HL-60 (cell line): ENCODE measurements at regions not wholly inside any gene's neighbourhood (a gene's known extent, or its start where the extent isn't known, plus 50 kb on each side); places are given as distances from the start of the nearest gene placed in this dataset.

Source experiments
- DNase-seq, 2 experiments: peaks; one replicate each; pipeline ENCODE4 v3.0.0-alpha.2; 2010 to 2020; ENCODE audit warnings: low read depth in 1 of 2, low spot score in 1 of 2
- H3K27ac ChIP-seq: fragments of 250-450 bp; sonication (Bioruptor Pico); replicated peaks from 2 replicates; pipeline ENCODE4 v1.5.1; 2020; ENCODE audit warnings: mild to moderate bottlenecking, moderate library complexity
- H3K27me3 ChIP-seq: fragments of 250-450 bp; sonication (Bioruptor Pico); 2 replicates; pipeline ENCODE4 v1.5.1; 2021; ENCODE audit warnings: mild to moderate bottlenecking, moderate library complexity; ENCODE audit not compliant: insufficient read depth, poor library complexity, severe bottlenecking
- H3K4me3 ChIP-seq: replicated peaks from 2 replicates; pipeline ENCODE4 v1.5.1; 2011; ENCODE audit warnings: mild to moderate bottlenecking, control low read depth, low read length; ENCODE audit not compliant: insufficient read depth
- GABPA ChIP-seq: IDR thresholded peaks from 2 replicates; pipeline ENCODE4 v1.6.1; 2012; ENCODE audit warnings: low read depth
- POLR2AphosphoS5 ChIP-seq: IDR thresholded peaks from 2 replicates; pipeline ENCODE4 v1.6.1; 2012; ENCODE audit warnings: low read depth
- SPI1 ChIP-seq: IDR thresholded peaks from 2 replicates; pipeline ENCODE4 v1.6.1; 2012; ENCODE audit warnings: low read depth, mild to moderate bottlenecking, borderline replicate concordance
- TF ChIP-seq, protein P1 (sequence below): IDR thresholded peaks from one replicate; pipeline ENCODE4 v1.5.1; 2011; ENCODE audit warnings: low read length, control low read depth, inconsistent platforms; ENCODE audit not compliant: insufficient read depth
- TF ChIP-seq, protein P2 (sequence below): IDR thresholded peaks from 2 replicates; pipeline ENCODE4 v1.6.1; 2012; ENCODE audit warnings: low read depth; ENCODE audit not compliant: insufficient replicate concordance

DNA sequence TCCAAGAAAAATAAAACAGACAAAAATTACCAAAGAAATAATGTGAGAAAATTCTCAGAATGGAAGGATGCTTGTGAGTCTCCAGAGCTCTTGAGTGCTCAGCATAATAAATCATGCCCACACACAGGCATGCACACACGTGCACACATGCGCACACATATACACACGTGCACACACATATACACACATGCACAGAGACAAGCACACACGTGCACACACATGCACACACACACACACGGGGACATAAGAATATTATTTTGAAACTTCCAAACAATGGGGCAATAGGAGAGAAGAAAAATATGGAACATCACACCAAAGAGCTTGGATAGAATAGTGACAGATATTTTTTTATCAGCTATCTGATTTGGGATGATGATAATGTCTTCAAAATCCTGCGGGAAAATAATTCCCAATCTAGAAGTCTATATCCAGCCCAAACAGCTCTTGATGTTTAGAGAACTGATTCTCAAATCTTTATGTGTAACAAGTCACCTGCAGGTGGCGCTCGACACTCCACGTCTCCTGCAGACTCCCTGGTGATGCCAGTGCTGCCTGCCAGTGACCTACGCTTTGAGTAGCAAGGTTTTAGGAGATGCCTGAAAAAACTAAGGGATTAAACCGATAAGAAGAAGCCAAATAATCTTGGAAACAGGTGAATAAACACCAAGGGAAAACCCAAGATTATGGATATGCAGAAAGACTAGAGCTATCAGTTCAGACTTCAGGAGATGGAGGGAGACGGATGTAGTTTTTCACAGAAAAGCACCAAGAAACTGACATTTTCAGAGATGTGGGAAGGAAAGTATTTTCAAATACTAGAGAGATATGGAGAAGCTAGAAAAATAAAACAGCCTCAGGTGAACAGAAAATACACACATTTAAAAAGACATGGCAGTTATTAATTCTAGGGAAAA is 743.6 kb downstream of the ETS1 start:
- Histone ChIP-seq H3K4me3 (no peak overlapping the region), H3K27me3 (no peaks in the 10 kb centered on the region), H3K27ac (no peak overlapping the region)
- TF ChIP-seq GABPA (no peak), POLR2AphosphoS5 (no peak)
- TF ChIP-seq, protein P1, sequence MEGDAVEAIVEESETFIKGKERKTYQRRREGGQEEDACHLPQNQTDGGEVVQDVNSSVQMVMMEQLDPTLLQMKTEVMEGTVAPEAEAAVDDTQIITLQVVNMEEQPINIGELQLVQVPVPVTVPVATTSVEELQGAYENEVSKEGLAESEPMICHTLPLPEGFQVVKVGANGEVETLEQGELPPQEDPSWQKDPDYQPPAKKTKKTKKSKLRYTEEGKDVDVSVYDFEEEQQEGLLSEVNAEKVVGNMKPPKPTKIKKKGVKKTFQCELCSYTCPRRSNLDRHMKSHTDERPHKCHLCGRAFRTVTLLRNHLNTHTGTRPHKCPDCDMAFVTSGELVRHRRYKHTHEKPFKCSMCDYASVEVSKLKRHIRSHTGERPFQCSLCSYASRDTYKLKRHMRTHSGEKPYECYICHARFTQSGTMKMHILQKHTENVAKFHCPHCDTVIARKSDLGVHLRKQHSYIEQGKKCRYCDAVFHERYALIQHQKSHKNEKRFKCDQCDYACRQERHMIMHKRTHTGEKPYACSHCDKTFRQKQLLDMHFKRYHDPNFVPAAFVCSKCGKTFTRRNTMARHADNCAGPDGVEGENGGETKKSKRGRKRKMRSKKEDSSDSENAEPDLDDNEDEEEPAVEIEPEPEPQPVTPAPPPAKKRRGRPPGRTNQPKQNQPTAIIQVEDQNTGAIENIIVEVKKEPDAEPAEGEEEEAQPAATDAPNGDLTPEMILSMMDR, result peak; percentile 67
- DNase-seq, result peak; percentile 13 to 45

DNA sequence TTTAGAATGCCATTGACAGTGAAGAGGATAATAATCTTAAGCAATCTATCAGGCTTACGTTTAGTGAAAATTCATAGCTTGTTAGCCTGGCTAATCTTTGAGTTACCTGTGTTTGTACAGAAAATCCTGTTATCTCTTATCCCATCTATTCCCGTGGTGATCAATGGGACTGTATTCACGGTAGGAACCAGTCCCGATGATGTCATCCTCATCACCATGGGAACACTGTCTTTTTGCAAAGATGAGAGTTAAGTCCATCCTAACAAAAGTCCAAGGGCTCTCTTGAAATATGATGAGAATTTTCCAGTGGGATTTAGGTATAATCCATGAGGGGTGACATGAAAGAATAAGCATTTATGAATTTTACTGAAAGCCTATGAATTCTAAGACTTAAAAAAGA is 762.2 kb downstream of the ETS1 start:
- no peak for DNase-seq
- Histone ChIP-seq H3K4me3 (no peak overlapping the region), H3K27ac (no peak overlapping the region), H3K27me3 (no peaks in the 10 kb centered on the region)
- TF ChIP-seq, protein P1, result no peak
- TF ChIP-seq SPI1 (no peak), GABPA (no peak), POLR2AphosphoS5 (no peak)
- TF ChIP-seq, protein P2, sequence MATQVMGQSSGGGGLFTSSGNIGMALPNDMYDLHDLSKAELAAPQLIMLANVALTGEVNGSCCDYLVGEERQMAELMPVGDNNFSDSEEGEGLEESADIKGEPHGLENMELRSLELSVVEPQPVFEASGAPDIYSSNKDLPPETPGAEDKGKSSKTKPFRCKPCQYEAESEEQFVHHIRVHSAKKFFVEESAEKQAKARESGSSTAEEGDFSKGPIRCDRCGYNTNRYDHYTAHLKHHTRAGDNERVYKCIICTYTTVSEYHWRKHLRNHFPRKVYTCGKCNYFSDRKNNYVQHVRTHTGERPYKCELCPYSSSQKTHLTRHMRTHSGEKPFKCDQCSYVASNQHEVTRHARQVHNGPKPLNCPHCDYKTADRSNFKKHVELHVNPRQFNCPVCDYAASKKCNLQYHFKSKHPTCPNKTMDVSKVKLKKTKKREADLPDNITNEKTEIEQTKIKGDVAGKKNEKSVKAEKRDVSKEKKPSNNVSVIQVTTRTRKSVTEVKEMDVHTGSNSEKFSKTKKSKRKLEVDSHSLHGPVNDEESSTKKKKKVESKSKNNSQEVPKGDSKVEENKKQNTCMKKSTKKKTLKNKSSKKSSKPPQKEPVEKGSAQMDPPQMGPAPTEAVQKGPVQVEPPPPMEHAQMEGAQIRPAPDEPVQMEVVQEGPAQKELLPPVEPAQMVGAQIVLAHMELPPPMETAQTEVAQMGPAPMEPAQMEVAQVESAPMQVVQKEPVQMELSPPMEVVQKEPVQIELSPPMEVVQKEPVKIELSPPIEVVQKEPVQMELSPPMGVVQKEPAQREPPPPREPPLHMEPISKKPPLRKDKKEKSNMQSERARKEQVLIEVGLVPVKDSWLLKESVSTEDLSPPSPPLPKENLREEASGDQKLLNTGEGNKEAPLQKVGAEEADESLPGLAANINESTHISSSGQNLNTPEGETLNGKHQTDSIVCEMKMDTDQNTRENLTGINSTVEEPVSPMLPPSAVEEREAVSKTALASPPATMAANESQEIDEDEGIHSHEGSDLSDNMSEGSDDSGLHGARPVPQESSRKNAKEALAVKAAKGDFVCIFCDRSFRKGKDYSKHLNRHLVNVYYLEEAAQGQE, result no peak

DNA sequence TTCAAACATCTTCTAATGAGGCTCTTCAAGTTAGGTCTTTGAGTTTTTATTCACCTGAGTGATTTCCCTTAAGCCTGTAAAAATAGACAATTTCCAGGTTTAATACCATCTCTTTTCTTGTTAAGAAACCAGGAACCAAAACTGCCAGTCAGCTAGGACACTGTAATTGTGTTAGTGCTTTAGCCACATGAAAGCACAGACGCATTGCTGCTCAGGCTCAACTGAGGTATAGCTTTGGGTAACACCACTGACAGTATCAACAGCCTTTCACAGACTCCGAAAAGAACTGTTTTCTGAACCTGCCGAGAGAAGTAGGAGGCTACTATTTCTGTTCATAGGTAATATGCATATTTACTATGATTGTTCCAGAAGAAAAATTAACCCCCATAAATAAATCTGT is 768.7 kb downstream of the ETS1 start:
- no peak overlapping the region for H3K4me3 ChIP-seq
- TF ChIP-seq, protein P1, result no peak
- TF ChIP-seq GABPA (no peak), SPI1 (no peak), POLR2AphosphoS5 (no peak)
- TF ChIP-seq, protein P2, result no peak
- H3K27me3 ChIP-seq, result no peaks in the 10 kb centered on the region
- no peak for DNase-seq
- H3K27ac ChIP-seq, result no peak overlapping the region

DNA sequence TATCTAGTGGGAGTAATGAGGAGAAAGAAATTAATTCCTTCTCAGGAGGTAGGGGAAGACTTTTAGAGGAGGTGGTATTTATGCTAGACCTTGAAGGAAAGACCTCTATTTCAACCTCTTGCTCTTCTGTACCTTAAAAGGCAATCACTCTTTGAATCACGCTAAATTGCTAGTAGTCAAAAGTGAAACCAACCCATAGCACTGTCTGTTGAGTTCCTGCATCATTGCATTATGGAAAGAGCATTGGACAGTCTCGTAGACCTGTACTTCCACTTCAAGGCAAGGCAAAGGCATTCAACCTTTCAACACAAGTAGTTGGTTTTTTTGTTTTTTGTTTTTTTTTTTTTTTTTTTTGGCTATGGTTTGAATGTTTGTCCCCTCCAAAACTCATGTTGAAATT is 770.4 kb downstream of the ETS1 start:
- H3K27me3 ChIP-seq, result no peaks in the 10 kb centered on the region
- H3K4me3 ChIP-seq, result no peak overlapping the region
- no peak for DNase-seq
- no peak overlapping the region for H3K27ac ChIP-seq
- TF ChIP-seq POLR2AphosphoS5, result no peak
- TF ChIP-seq SPI1, result no peak
- TF ChIP-seq, protein P1, result no peak
- TF ChIP-seq, protein P2, result no peak
- TF ChIP-seq GABPA, result no peak
